WTC11 (cell line): ENCODE measurements at regions not wholly inside any gene's neighbourhood (a gene's known extent, or its start where the extent isn't known, plus 50 kb on each side); places are given as distances from the start of the nearest gene placed in this dataset.

ENCODE experiments used
- ATAC-seq: fragments of 200-7000 bp; cut with Tn5 transposase; 2 replicates; pipeline ENCODE4 v1.10.0; 2021; ENCODE audit warnings: mild to moderate bottlenecking, moderate library complexity
- CTCF ChIA-PET: fragments of 300-600 bp; sonication (Branson Sonifier 250); formaldehyde crosslinking; loops from one replicate; lab custom pipeline; 2021; ENCODE audit warnings: antibody characterized with exemption; lab: Charles Lee
- POLR2A ChIA-PET: fragments of 350-600 bp; sonication (Branson Sonifier 250); formaldehyde crosslinking; loops from one replicate; lab custom pipeline; 2021; ENCODE audit warnings: antibody characterized with exemption; lab: Charles Lee
- DNase-seq: peaks from one replicate; pipeline ENCODE4 v3.0.0; 2021; ENCODE audit warnings: low spot score
- H3K27ac Mint-ChIP-seq: 2 replicates; pipeline ENCODE4 v1.8.0; 2021; ENCODE audit warnings: mixed read lengths
- H3K27me3 Mint-ChIP-seq: 2 replicates; pipeline ENCODE4 v1.8.0; 2021; ENCODE audit warnings: low read depth, mild to moderate bottlenecking, moderate library complexity, mixed read lengths
- H3K36me3 Mint-ChIP-seq: 2 replicates; pipeline ENCODE4 v1.8.0; 2021; ENCODE audit warnings: mixed read lengths
- H3K4me1 Mint-ChIP-seq: 2 replicates; pipeline ENCODE4 v1.8.0; 2022; ENCODE audit warnings: mixed read lengths
- H3K4me3 Mint-ChIP-seq: 2 replicates; pipeline ENCODE4 v1.8.0; 2021; ENCODE audit warnings: mild to moderate bottlenecking, moderate library complexity, mixed read lengths
- H3K9me3 Mint-ChIP-seq: 2 replicates; pipeline ENCODE4 v1.8.0; 2021; ENCODE audit warnings: mixed read lengths
- ARID4B ChIP-seq: sonication (generic); formaldehyde crosslinking; IDR thresholded peaks from 2 replicates; pipeline ENCODE4 v1.8.0; 2023; ENCODE audit warnings: missing genetic modification reagents, mild to moderate bottlenecking, borderline replicate concordance
- ATF2 ChIP-seq: sonication (generic); formaldehyde crosslinking; IDR thresholded peaks from 2 replicates; pipeline ENCODE4 v1.8.1; 2022; ENCODE audit warnings: low read depth, missing genetic modification reagents, borderline replicate concordance
- E2F1 ChIP-seq: sonication (generic); formaldehyde crosslinking; IDR thresholded peaks from 2 replicates; pipeline ENCODE4 v1.8.0; 2022; ENCODE audit warnings: mild to moderate bottlenecking, missing genetic modification reagents
- FOXK1 ChIP-seq: sonication (generic); formaldehyde crosslinking; IDR thresholded peaks from 2 replicates; pipeline ENCODE4 v1.8.0; 2022; ENCODE audit warnings: mild to moderate bottlenecking, moderate library complexity, missing genetic modification reagents
- GABPB1 ChIP-seq: sonication (generic); formaldehyde crosslinking; IDR thresholded peaks from 2 replicates; pipeline ENCODE4 v1.8.1; 2023; ENCODE audit warnings: mild to moderate bottlenecking, missing genetic modification reagents
- GRHL2 ChIP-seq: fragments of 250-450 bp; sonication (Bioruptor Pico); IDR thresholded peaks from 2 replicates; pipeline ENCODE4 v1.8.0; 2022; ENCODE audit warnings: mild to moderate bottlenecking, moderate library complexity; ENCODE audit not compliant: insufficient replicate concordance, severe bottlenecking
- HMGXB4 ChIP-seq: sonication (generic); formaldehyde crosslinking; IDR thresholded peaks from 2 replicates; pipeline ENCODE4 v1.8.1; 2023; ENCODE audit warnings: mild to moderate bottlenecking, moderate library complexity, missing genetic modification reagents
- JAZF1 ChIP-seq: fragments of 250-450 bp; sonication (Bioruptor Pico); IDR thresholded peaks from 2 replicates; pipeline ENCODE4 v1.9.0; 2021; ENCODE audit warnings: moderate library complexity, mild to moderate bottlenecking, inconsistent platforms
- MAX ChIP-seq: sonication (generic); formaldehyde crosslinking; IDR thresholded peaks from 2 replicates; pipeline ENCODE4 v1.8.0; 2022; ENCODE audit warnings: mild to moderate bottlenecking, missing genetic modification reagents
- MLX ChIP-seq: sonication (generic); formaldehyde crosslinking; IDR thresholded peaks from 2 replicates; pipeline ENCODE4 v1.8.1; 2023; ENCODE audit warnings: mild to moderate bottlenecking, missing genetic modification reagents, moderate library complexity
- NR1H2 ChIP-seq: sonication (generic); formaldehyde crosslinking; IDR thresholded peaks from 2 replicates; pipeline ENCODE4 v1.9.0; 2021; ENCODE audit warnings: mild to moderate bottlenecking, moderate library complexity, missing genetic modification reagents
- SMAD4 ChIP-seq: sonication (generic); formaldehyde crosslinking; IDR thresholded peaks from 2 replicates; pipeline ENCODE4 v1.8.0; 2022; ENCODE audit warnings: mild to moderate bottlenecking, missing genetic modification reagents
- ZNF138 ChIP-seq: sonication (generic); formaldehyde crosslinking; conservative IDR thresholded peaks from 2 replicates; pipeline ENCODE4 v1.8.1; 2022; ENCODE audit warnings: mild to moderate bottlenecking, moderate library complexity, missing genetic modification reagents
- ZNF263 ChIP-seq: sonication (generic); formaldehyde crosslinking; IDR thresholded peaks from 2 replicates; pipeline ENCODE4 v1.8.1; 2022; ENCODE audit warnings: low read depth, mild to moderate bottlenecking, moderate library complexity, missing genetic modification reagents
- ZNF396 ChIP-seq: fragments of 250-450 bp; sonication (Bioruptor Pico); IDR thresholded peaks from 2 replicates; pipeline ENCODE4 v1.8.0; 2021; ENCODE audit warnings: mild to moderate bottlenecking, moderate library complexity, borderline replicate concordance
- ZNF423 ChIP-seq: fragments of 250-450 bp; sonication (Bioruptor Pico); IDR thresholded peaks from 2 replicates; pipeline ENCODE4 v2.1.2; 2022; ENCODE audit warnings: mild to moderate bottlenecking, moderate library complexity
- ZNF512 ChIP-seq: sonication (generic); formaldehyde crosslinking; IDR thresholded peaks from 2 replicates; pipeline ENCODE4 v1.8.1; 2022; ENCODE audit warnings: missing genetic modification reagents, borderline replicate concordance
- ZNF532 ChIP-seq: fragments of 250-450 bp; sonication (Bioruptor Pico); IDR thresholded peaks from 2 replicates; pipeline ENCODE4 v1.9.0; 2021; ENCODE audit warnings: mild to moderate bottlenecking, borderline replicate concordance

GRCh38 chr9:126023962-126024361, 276.8 kb downstream of the PBX3 start:
- no peak for ATAC-seq
- Mint-ChIP-seq H3K9me3 (peaks cover 4% of the 10 kb centered on the region; the same call in 1 of the 2 replicates), H3K27ac (no peak overlapping the region), H3K4me3 (no peak overlapping the region), H3K27me3 (no peaks in the 10 kb centered on the region), H3K4me1 (no peaks in the 10 kb centered on the region), H3K36me3 (no peaks in the 10 kb centered on the region)
- no peak for DNase-seq
- ChIA-PET CTCF (no interaction called here), POLR2A (no interaction called here)
- no peak for TF ChIP-seq ATF2
- TF ChIP-seq MLX (CRISPR knock-in tag), result no peak
- no peak for TF ChIP-seq E2F1 (CRISPR knock-in tag)
- TF ChIP-seq ARID4B (CRISPR knock-in tag), result no peak
- no peak for TF ChIP-seq SMAD4 (CRISPR knock-in tag)
- TF ChIP-seq NR1H2 (CRISPR knock-in tag), result no peak
- TF ChIP-seq MAX (CRISPR knock-in tag), result no peak
- TF ChIP-seq HMGXB4 (CRISPR knock-in tag), result no peak
- TF ChIP-seq FOXK1 (CRISPR knock-in tag), result no peak
- TF ChIP-seq JAZF1, result no peak
- TF ChIP-seq ZNF396 (CRISPR knock-in tag), result no peak
- no peak for TF ChIP-seq GRHL2 (CRISPR knock-in tag)
- TF ChIP-seq ZNF532 (CRISPR knock-in tag), result no peak
- no peak for TF ChIP-seq ZNF423 (CRISPR knock-in tag)
- TF ChIP-seq ZNF263 (CRISPR knock-in tag), result no peak
- no peak for TF ChIP-seq GABPB1 (CRISPR knock-in tag)
- no peak for TF ChIP-seq ZNF138 (CRISPR knock-in tag)
- no peak for TF ChIP-seq ZNF512 (CRISPR knock-in tag)
